ENCODE measurements at regions not wholly inside any gene's neighbourhood (a gene's known extent, or its start where the extent isn't known, plus 50 kb on each side); places are given as distances from the start of the nearest gene placed in this dataset.

DNA sequence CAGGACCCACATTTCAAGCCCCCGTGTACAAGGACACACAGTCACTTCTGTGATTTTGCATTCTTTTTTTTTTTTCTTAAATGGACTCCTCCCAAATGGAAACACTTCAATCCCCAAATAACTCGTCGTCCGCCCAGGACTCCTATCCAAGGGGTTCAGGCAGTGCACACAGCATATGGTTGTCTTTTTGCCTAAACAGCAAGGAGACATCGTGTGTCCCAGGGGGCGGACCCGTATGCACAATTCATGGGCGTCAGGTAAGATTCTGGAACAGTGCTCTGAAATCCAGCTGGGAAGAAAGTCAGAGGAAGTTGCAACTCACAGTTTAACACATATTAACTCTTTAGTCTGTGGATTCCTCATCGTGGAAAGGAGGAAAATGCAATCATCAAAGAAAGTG lies 231.3 kb downstream of the SHOX start:
- no peak for TF ChIP-seq POLR2A (IDR thresholded peaks at IDR 0.05)
- TF ChIP-seq, protein P1, sequence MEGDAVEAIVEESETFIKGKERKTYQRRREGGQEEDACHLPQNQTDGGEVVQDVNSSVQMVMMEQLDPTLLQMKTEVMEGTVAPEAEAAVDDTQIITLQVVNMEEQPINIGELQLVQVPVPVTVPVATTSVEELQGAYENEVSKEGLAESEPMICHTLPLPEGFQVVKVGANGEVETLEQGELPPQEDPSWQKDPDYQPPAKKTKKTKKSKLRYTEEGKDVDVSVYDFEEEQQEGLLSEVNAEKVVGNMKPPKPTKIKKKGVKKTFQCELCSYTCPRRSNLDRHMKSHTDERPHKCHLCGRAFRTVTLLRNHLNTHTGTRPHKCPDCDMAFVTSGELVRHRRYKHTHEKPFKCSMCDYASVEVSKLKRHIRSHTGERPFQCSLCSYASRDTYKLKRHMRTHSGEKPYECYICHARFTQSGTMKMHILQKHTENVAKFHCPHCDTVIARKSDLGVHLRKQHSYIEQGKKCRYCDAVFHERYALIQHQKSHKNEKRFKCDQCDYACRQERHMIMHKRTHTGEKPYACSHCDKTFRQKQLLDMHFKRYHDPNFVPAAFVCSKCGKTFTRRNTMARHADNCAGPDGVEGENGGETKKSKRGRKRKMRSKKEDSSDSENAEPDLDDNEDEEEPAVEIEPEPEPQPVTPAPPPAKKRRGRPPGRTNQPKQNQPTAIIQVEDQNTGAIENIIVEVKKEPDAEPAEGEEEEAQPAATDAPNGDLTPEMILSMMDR (IDR thresholded peaks at IDR 0.05) = no peak
- no peak for TF ChIP-seq POLR2AphosphoS5 (IDR thresholded peaks at IDR 0.05)
- TF ChIP-seq EP300 (IDR thresholded peaks at IDR 0.05) = no peak

Data from upper lobe of left lung (tissue), 4 donors.